Neuronal stem cell (in vitro differentiated cells): ENCODE measurements at regions not wholly inside any gene's neighbourhood (a gene's known extent, or its start where the extent isn't known, plus 50 kb on each side); places are given as distances from the start of the nearest gene placed in this dataset.
A peak's percentile ranks its signal among the peaks of the same experiment; 100 is the strongest.

Experiments
- DNase-seq: peaks from one replicate; pipeline ENCODE4 v3.0.0-alpha.2; 2013; ENCODE audit warnings: low spot score
- H2AFZ ChIP-seq: one replicate; pipeline ENCODE4 v1.6.1; 2013; ENCODE audit warnings: mild to moderate bottlenecking, low read length, inconsistent platforms
- H2AK5ac ChIP-seq: 2 replicates; pipeline ENCODE4 v1.6.1; 2013; ENCODE audit warnings: low read depth, mild to moderate bottlenecking, inconsistent platforms, low read length, moderate library complexity, mixed read lengths
- H2BK120ac ChIP-seq: 2 replicates; pipeline ENCODE4 v1.6.1; 2013; ENCODE audit warnings: low read depth, mild to moderate bottlenecking, inconsistent platforms, low read length, moderate library complexity, mixed read lengths
- H2BK12ac ChIP-seq: one replicate; pipeline ENCODE4 v1.6.1; 2013; ENCODE audit warnings: low read length, inconsistent platforms
- H2BK15ac ChIP-seq: 2 replicates; pipeline ENCODE4 v1.6.1; 2013; ENCODE audit warnings: mild to moderate bottlenecking, low read length, inconsistent platforms, mixed read lengths
- H2BK5ac ChIP-seq: one replicate; pipeline ENCODE4 v1.6.1; 2013; ENCODE audit warnings: inconsistent platforms, mild to moderate bottlenecking, low read length, moderate library complexity
- H3K14ac ChIP-seq: one replicate; pipeline ENCODE4 v1.6.1; 2013; ENCODE audit warnings: low read length, inconsistent platforms
- H3K18ac ChIP-seq: 2 replicates; pipeline ENCODE4 v1.6.1; 2013; ENCODE audit warnings: low read length, inconsistent platforms
- H3K23ac ChIP-seq: 2 replicates; pipeline ENCODE4 v1.6.1; 2013; ENCODE audit warnings: low read depth, mild to moderate bottlenecking, mixed read lengths, low read length, inconsistent platforms; ENCODE audit not compliant: poor library complexity
- H3K27ac ChIP-seq: replicated peaks from 3 replicates; pipeline ENCODE4 v1.5.1; 2013; ENCODE audit warnings: low read length, inconsistent platforms
- H3K27me3 ChIP-seq, 3 experiments: 2 replicates each; pipeline ENCODE4 v1.6.1; 2013; ENCODE audit warnings: low read length in 3 of 3, mild to moderate bottlenecking in 2 of 3, inconsistent platforms in 1 of 3, low read depth in 1 of 3, mixed read lengths in 1 of 3, moderate library complexity in 1 of 3; ENCODE audit not compliant: control insufficient read depth in 3 of 3, insufficient read depth in 3 of 3
- H3K36me3 ChIP-seq, 2 donors: replicated peaks in 1 of 2; 2 replicates each; pipeline ENCODE4 v1.6.1; 2013; ENCODE audit warnings: low read length in 2 of 2; ENCODE audit not compliant: control insufficient read depth in 2 of 2, insufficient read depth in 2 of 2
- H3K4ac ChIP-seq: 2 replicates; pipeline ENCODE4 v1.6.1; 2013; ENCODE audit warnings: inconsistent platforms, mild to moderate bottlenecking, low read length, moderate library complexity
- H3K4me1 ChIP-seq, 2 donors: 1 replicate in 1 of 2; 2 replicates in 1 of 2; pipeline ENCODE4 v1.6.1; 2013; ENCODE audit warnings: low read length in 2 of 2, low read depth in 1 of 2; ENCODE audit not compliant: control insufficient read depth in 2 of 2, insufficient read depth in 1 of 2
- H3K4me2 ChIP-seq: one replicate; pipeline ENCODE4 v1.6.1; 2013; ENCODE audit warnings: mild to moderate bottlenecking, low read length, inconsistent platforms; ENCODE audit not compliant: insufficient read depth, poor library complexity, severe bottlenecking
- H3K4me3 ChIP-seq, 2 donors: 2 replicates each; pipeline ENCODE4 v1.5.1; 2013; ENCODE audit warnings: low read length in 2 of 2, mild to moderate bottlenecking in 2 of 2, inconsistent platforms in 1 of 2, moderate library complexity in 1 of 2
- H3K79me1 ChIP-seq: one replicate; pipeline ENCODE4 v1.6.1; 2013; ENCODE audit warnings: low read depth, mild to moderate bottlenecking, inconsistent platforms, low read length, moderate library complexity
- H3K9ac ChIP-seq: one replicate; pipeline ENCODE4 v1.6.1; 2013; ENCODE audit warnings: mild to moderate bottlenecking, low read depth, low read length, inconsistent platforms; ENCODE audit not compliant: poor library complexity
- H3K9me3 ChIP-seq, 2 donors: replicated peaks in 1 of 2; 2 replicates each; pipeline versions ENCODE3 to v1.6.1; 2013; ENCODE audit warnings: low read length in 2 of 2, mild to moderate bottlenecking in 2 of 2, inconsistent platforms in 1 of 2, low read depth in 1 of 2, mixed read lengths in 1 of 2, moderate library complexity in 1 of 2; ENCODE audit not compliant: control insufficient read depth in 2 of 2, insufficient read depth in 1 of 2
- H4K8ac ChIP-seq: one replicate; pipeline ENCODE4 v1.6.1; 2013; ENCODE audit warnings: low read depth, mild to moderate bottlenecking, inconsistent platforms, low read length, moderate library complexity
- H4K91ac ChIP-seq: one replicate; pipeline ENCODE4 v1.6.1; 2013; ENCODE audit warnings: low read length, low read depth, mild to moderate bottlenecking, inconsistent platforms; ENCODE audit not compliant: poor library complexity
- WGBS, 2 donors: extraction: QIAGEN DNeasy Blood & Tissue Kit; methylation state at CpG; one replicate each; pipeline ENCODE4 v1.1.7; 2013; ENCODE audit warnings: missing lambda C conversion rate in 2 of 2, mixed read lengths in 1 of 2; ENCODE audit not compliant: insufficient read length in 2 of 2, insufficient replicate concordance in 1 of 2; ENCODE audit errors: extremely low coverage in 2 of 2; 5-methylcytosine and 5-hydroxymethylcytosine counted together

- Histone ChIP-seq H2BK12ac (no peak overlapping the region), H4K91ac (no peak overlapping the region), H3K9ac (no peak overlapping the region), H3K4me3 (peak overlapping the region in 1 of 2 donors; percentile 47), H3K27ac (no peak overlapping the region), H3K18ac (no peak overlapping the region), H3K36me3 (peaks cover 0 to 3% of the 10 kb centered on the region in 2 donors), H3K4me2 (no peak overlapping the region), H3K79me1 (no peaks in the 10 kb centered on the region), H2BK5ac (no peak overlapping the region), H2AK5ac (no peak overlapping the region), H4K8ac (no peak overlapping the region), H3K4me1 (no peaks in the 10 kb centered on the region), H2BK15ac (no peak overlapping the region), H3K14ac (no peak overlapping the region), H3K27me3 (no peaks in the 10 kb centered on the region), H3K4ac (no peak overlapping the region), H2AFZ (no peak overlapping the region), H2BK120ac (no peak overlapping the region), H3K9me3 (peaks cover 6 to 7% of the 10 kb centered on the region in 2 donors), H3K23ac (no peak overlapping the region)
- DNase-seq = no peak
- no CpG with 5 or more reads among the region's 2 CpGs for WGBS, 2 donors
Measured at GRCh38 chr10:121007264-121007663, 156.1 kb downstream of the WDR11 start.

GRCh38 chr10:121015916-121016315, 164.8 kb downstream of the WDR11 start:
- H3K9ac ChIP-seq = no peak overlapping the region
- no peak overlapping the region for H2AFZ ChIP-seq
- no peak overlapping the region for H4K8ac ChIP-seq
- no peak overlapping the region for H2BK12ac ChIP-seq
- DNase-seq = no peak
- H3K14ac ChIP-seq = no peak overlapping the region
- H2AK5ac ChIP-seq = no peak overlapping the region
- no peaks in the 10 kb centered on the region for H3K9me3 ChIP-seq
- H3K4ac ChIP-seq = no peak overlapping the region
- H3K4me3 ChIP-seq = no peak overlapping the region
- H3K4me2 ChIP-seq = no peak overlapping the region
- no peaks in the 10 kb centered on the region for H3K4me1 ChIP-seq
- no CpG with 5 or more reads among the region's 3 CpGs for WGBS, 2 donors
- no peak overlapping the region for H3K27ac ChIP-seq
- H3K79me1 ChIP-seq = no peaks in the 10 kb centered on the region
- no peaks in the 10 kb centered on the region for H3K36me3 ChIP-seq
- no peak overlapping the region for H3K23ac ChIP-seq
- no peak overlapping the region for H3K18ac ChIP-seq
- H3K27me3 ChIP-seq = no peaks in the 10 kb centered on the region
- no peak overlapping the region for H4K91ac ChIP-seq
- H2BK15ac ChIP-seq = no peak overlapping the region
- no peak overlapping the region for H2BK5ac ChIP-seq
- H2BK120ac ChIP-seq = no peak overlapping the region

DNA sequence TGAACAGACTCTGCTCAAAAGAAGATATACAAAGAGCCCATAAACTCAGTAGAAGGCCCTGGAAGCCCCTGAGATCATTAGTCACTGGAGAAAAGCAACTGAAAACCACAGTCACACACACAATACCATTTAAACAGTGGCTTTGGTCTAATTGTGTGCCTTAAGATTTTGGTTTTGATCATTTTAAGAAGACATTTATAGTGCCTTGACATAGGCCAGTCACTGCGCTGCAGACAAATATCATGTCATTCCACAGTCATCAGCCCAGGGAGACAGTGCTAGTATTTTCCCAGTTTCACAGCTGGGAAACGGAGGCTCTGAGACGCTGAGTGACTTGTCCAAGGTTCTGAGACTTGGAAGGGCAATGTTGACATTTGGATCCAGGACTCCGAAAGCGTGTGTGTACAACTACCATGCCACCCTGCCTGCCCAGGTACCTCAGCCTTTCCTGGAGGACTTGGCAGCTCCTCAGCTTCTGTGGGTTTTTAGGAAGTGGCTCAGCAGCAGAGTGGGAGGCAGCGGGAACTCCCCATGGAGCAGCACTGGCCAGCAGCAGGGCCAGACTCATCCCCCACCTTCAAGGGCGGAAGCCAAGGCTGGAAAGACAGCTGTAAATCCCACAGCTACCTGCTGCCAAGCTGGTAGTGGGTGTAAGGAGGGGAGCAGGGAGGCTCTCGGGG, 173.9 kb downstream of the WDR11 start:
- Histone ChIP-seq H2AK5ac (no peak overlapping the region), H3K23ac (no peak overlapping the region), H3K4me2 (no peak overlapping the region), H3K4me1 (no peaks in the 10 kb centered on the region), H4K8ac (no peak overlapping the region), H3K14ac (no peak overlapping the region), H3K18ac (peak overlapping the region; percentile 48), H3K36me3 (no peaks in the 10 kb centered on the region), H2AFZ (no peak overlapping the region), H3K4ac (no peak overlapping the region), H2BK12ac (no peak overlapping the region), H4K91ac (no peak overlapping the region), H2BK15ac (no peak overlapping the region), H2BK5ac (no peak overlapping the region), H3K9ac (no peak overlapping the region), H3K9me3 (no peaks in the 10 kb centered on the region), H3K79me1 (no peaks in the 10 kb centered on the region), H3K27me3 (no peaks in the 10 kb centered on the region), H2BK120ac (no peak overlapping the region), H3K4me3 (no peak overlapping the region), H3K27ac (no peak overlapping the region)
- WGBS, 2 donors = no CpG with 5 or more reads among the region's 8 CpGs
- no peak for DNase-seq

GRCh38 chr10:121025731-121026130, 174.6 kb downstream of the WDR11 start:
- H2BK12ac ChIP-seq = no peak overlapping the region
- no peak overlapping the region for H3K27ac ChIP-seq
- H3K23ac ChIP-seq = no peak overlapping the region
- no peaks in the 10 kb centered on the region for H3K9me3 ChIP-seq
- no peak overlapping the region for H3K4me3 ChIP-seq
- H2AK5ac ChIP-seq = no peak overlapping the region
- H3K36me3 ChIP-seq = no peaks in the 10 kb centered on the region
- H3K4me1 ChIP-seq = no peaks in the 10 kb centered on the region
- no peak overlapping the region for H3K4me2 ChIP-seq
- no CpG with 5 or more reads among the region's 3 CpGs for WGBS, 2 donors
- H4K8ac ChIP-seq = no peak overlapping the region
- DNase-seq = no peak
- H3K14ac ChIP-seq = no peak overlapping the region
- H3K79me1 ChIP-seq = no peaks in the 10 kb centered on the region
- no peak overlapping the region for H2BK15ac ChIP-seq
- no peak overlapping the region for H2BK120ac ChIP-seq
- H3K18ac ChIP-seq = no peak overlapping the region
- H2BK5ac ChIP-seq = no peak overlapping the region
- H4K91ac ChIP-seq = no peak overlapping the region
- no peak overlapping the region for H3K4ac ChIP-seq
- H3K9ac ChIP-seq = no peak overlapping the region
- H2AFZ ChIP-seq = no peak overlapping the region
- H3K27me3 ChIP-seq = no peaks in the 10 kb centered on the region
